ENCODE measurements at regions not wholly inside any gene's neighbourhood (a gene's known extent, or its start where the extent isn't known, plus 50 kb on each side); places are given as distances from the start of the nearest gene placed in this dataset.

GRCh38 chr2:113370478-113371091, 66.9 kb upstream of the ZNG1B start:
- TF ChIP-seq POLR2A (IDR thresholded peaks at IDR 0.05; ENCODE audit: low read depth, low read length) (no peak), SMC3 (IDR thresholded peaks at IDR 0.05; ENCODE audit: low read depth, low read length) (peak; percentile 91), RAD21 (IDR thresholded peaks at IDR 0.05; ENCODE audit: low read length) (peak; percentile 91), CTCF (conservative IDR thresholded peaks at IDR 0.05; ENCODE audit: low read depth, low read length) (peak; percentile 82), FOS (IDR thresholded peaks at IDR 0.05; ENCODE audit: low read depth, low read length) (no peak)
